Kidney (tissue), 13 donors: ENCODE measurements at regions not wholly inside any gene's neighbourhood (a gene's known extent, or its start where the extent isn't known, plus 50 kb on each side); places are given as distances from the start of the nearest gene placed in this dataset.
A peak's percentile ranks its signal among the peaks of the same experiment; 100 is the strongest.

ENCODE experiments used
- DNase-seq, 5 donors: peaks; one replicate each; pipeline ENCODE4 v3.0.0-alpha.2; 2013 to 2020
- FAIRE-seq: peaks from 2 replicates; lab custom pipeline; 2012; peaks lifted over from hg19 to GRCh38; lab: Jason Lieb, UNC
- H3K27ac ChIP-seq, 2 donors: one replicate each; pipeline ENCODE4 v1.7.0; 2013; ENCODE audit warnings: low read depth in 2 of 2, low read length in 2 of 2, inconsistent platforms in 1 of 2
- H3K27me3 ChIP-seq: one replicate; pipeline ENCODE4 v1.7.1; 2013; ENCODE audit warnings: low read length, inconsistent platforms; ENCODE audit not compliant: control insufficient read depth, insufficient read depth
- H3K36me3 ChIP-seq, 3 donors: one replicate each; pipeline versions ENCODE4 v1.7.0 to v1.7.1; 2013; ENCODE audit warnings: low read length in 3 of 3, control low read depth in 1 of 3, inconsistent platforms in 1 of 3; ENCODE audit not compliant: insufficient read depth in 3 of 3, control insufficient read depth in 2 of 3
- H3K4me1 ChIP-seq, 3 donors: one replicate each; pipeline versions ENCODE4 v1.7.0 to v1.7.1; 2013; ENCODE audit warnings: low read length in 3 of 3, inconsistent platforms in 1 of 3, low read depth in 1 of 3; ENCODE audit not compliant: control insufficient read depth in 2 of 3, insufficient read depth in 2 of 3
- H3K4me3 ChIP-seq, 3 donors: one replicate each; pipeline versions ENCODE4 v1.7.0 to v1.8.1; 2013; ENCODE audit warnings: low read length in 3 of 3, control low read depth in 1 of 3, inconsistent platforms in 1 of 3
- H3K9ac ChIP-seq, 3 donors: one replicate each; pipeline versions ENCODE4 v1.7.0 to v1.7.1; 2013; ENCODE audit warnings: low read length in 3 of 3, control low read depth in 1 of 3, inconsistent platforms in 1 of 3
- H3K9me3 ChIP-seq, 3 donors: one replicate each; pipeline versions ENCODE4 v1.7.0 to v1.7.1; 2013; ENCODE audit warnings: low read length in 3 of 3, control low read depth in 1 of 3, inconsistent platforms in 1 of 3; ENCODE audit not compliant: control insufficient read depth in 2 of 3, insufficient read depth in 1 of 3
- intact Hi-C: fragments of 100-400 bp; cut with DNase I; formaldehyde crosslinking; loops from one replicate; pipeline ENCODE4 v1.11.1; 2022
- TF ChIP-seq, protein P1 (sequence below): IDR thresholded peaks from 3 replicates; pipeline ENCODE4 v1.5.1; 2012; ENCODE audit warnings: mild to moderate bottlenecking, moderate library complexity, borderline replicate concordance; ENCODE audit not compliant: insufficient read depth; ENCODE audit errors: extremely low read depth
- donor health status: control.
- donor health status: control.
- donor health status: control.
- donor health status: control.
- donor health status: control.
- donor health status: DM: yes; HTN: yes; CAD: no.
- donor health status: Normal renal cell carcinoma (clear cell type).

DNA sequence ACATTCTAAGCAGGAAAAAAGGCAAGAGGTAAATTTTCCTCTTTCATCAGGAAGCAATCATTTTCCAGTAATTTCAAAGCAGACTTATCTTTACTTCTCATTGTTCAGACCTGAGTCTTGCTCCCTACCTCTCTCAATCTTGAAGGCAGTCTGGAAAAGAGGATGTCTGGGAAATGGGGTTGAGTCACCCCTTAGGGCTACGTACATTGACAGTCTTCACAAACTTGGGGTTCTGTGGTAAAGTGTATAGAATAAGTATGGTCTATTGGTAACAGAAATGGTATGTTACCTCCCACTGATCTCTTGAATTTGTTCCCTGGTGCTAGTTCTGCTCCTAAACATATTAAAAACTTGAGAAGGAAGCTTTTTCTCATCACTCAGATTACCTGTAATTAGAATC, 361.3 kb downstream of the SS18 start:
- FAIRE-seq (no peak), DNase-seq (no peak)
- H3K9me3 ChIP-seq, result peaks cover 0 to 4% (median 4%) of the 10 kb centered on the region in 3 donors
- intact Hi-C loops, result no loop called here
- TF ChIP-seq, protein P1, sequence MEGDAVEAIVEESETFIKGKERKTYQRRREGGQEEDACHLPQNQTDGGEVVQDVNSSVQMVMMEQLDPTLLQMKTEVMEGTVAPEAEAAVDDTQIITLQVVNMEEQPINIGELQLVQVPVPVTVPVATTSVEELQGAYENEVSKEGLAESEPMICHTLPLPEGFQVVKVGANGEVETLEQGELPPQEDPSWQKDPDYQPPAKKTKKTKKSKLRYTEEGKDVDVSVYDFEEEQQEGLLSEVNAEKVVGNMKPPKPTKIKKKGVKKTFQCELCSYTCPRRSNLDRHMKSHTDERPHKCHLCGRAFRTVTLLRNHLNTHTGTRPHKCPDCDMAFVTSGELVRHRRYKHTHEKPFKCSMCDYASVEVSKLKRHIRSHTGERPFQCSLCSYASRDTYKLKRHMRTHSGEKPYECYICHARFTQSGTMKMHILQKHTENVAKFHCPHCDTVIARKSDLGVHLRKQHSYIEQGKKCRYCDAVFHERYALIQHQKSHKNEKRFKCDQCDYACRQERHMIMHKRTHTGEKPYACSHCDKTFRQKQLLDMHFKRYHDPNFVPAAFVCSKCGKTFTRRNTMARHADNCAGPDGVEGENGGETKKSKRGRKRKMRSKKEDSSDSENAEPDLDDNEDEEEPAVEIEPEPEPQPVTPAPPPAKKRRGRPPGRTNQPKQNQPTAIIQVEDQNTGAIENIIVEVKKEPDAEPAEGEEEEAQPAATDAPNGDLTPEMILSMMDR, result no peak
- H3K4me1 ChIP-seq, result no peaks in the 10 kb centered on the region
- H3K27ac ChIP-seq, result no peak overlapping the region
- no peak overlapping the region for H3K4me3 ChIP-seq
- H3K9ac ChIP-seq, result no peak overlapping the region
- H3K27me3 ChIP-seq, result no peaks in the 10 kb centered on the region
- H3K36me3 ChIP-seq, result no peaks in the 10 kb centered on the region

DNA sequence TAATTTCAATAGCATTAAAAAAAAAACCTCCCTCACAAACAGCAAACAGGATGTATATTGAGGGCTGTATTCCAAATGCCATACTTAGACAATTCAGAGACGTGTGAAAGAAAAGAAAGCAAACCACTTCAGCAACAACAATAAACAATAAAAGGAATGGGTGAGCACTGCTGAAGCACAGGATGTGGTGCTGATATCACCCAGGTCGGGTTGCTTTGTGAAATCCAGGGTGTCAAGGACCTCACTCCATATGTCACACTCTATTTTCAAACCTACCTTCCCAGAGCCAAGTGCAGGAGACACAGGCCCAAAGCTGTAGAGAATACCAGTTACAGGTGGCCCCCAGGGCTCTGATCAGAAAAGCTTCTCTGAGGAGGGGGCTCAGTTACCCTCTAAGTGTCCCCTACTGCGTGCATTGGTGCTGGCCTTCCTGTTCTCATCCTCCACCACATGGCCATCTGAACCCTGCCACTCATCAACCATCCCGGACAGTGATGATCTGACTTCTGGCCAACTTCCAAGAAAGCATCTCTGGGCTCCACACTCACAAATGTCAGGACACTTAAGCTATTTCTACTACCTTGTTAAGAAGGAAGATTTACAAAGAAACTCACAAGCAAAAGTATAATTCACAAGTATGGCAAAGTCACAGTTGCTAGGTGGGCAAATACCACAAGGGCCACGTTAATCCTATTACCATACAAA, 363.0 kb downstream of the SS18 start:
- H3K4me1 ChIP-seq, result no peaks in the 10 kb centered on the region
- no peaks in the 10 kb centered on the region for H3K36me3 ChIP-seq
- H3K9me3 ChIP-seq, result peaks cover 0 to 4% (median 4%) of the 10 kb centered on the region in 3 donors
- no peak overlapping the region for H3K4me3 ChIP-seq
- TF ChIP-seq, protein P1, result no peak
- FAIRE-seq, result no peak
- no peaks in the 10 kb centered on the region for H3K27me3 ChIP-seq
- no peak overlapping the region for H3K27ac ChIP-seq
- DNase-seq, result no peak
- no peak overlapping the region for H3K9ac ChIP-seq
- intact Hi-C loops, result no loop called here

DNA sequence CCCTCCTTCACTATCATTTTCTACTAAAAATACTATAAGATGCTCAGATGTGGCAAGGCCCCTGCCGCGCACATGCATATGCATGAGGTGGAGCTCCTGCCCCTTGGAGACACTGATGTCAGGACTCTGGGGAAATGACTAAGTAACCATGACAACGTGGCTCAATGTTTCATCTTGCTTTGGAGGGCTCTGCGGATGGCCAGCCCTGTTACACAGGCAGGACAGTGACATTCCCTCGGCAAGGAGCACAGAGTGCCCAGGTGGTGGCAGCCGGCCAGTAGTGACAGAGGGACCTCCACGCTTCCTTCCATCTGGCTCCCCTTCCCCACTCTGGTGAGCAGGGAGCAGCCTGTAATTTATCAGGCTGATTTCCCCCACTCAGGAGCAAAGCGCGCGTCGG, 364.1 kb downstream of the SS18 start:
- intact Hi-C loops, result no loop called here
- H3K9ac ChIP-seq, result no peak overlapping the region

More for the DNA sequence above, 364.1 kb downstream of the SS18 start:
- DNase-seq, result peak in 2 of 5 donors; percentile 22 to 35
- Histone ChIP-seq H3K36me3 (no peaks in the 10 kb centered on the region), H3K4me3 (no peak overlapping the region), H3K9me3 (peaks cover 0 to 4% (median 4%) of the 10 kb centered on the region in 3 donors), H3K27ac (no peak overlapping the region), H3K4me1 (no peaks in the 10 kb centered on the region), H3K27me3 (no peaks in the 10 kb centered on the region)
- TF ChIP-seq, protein P1, result no peak
- FAIRE-seq, result no peak
